ENCODE measurements at regions not wholly inside any gene's neighbourhood (a gene's known extent, or its start where the extent isn't known, plus 50 kb on each side); places are given as distances from the start of the nearest gene placed in this dataset.

DNA sequence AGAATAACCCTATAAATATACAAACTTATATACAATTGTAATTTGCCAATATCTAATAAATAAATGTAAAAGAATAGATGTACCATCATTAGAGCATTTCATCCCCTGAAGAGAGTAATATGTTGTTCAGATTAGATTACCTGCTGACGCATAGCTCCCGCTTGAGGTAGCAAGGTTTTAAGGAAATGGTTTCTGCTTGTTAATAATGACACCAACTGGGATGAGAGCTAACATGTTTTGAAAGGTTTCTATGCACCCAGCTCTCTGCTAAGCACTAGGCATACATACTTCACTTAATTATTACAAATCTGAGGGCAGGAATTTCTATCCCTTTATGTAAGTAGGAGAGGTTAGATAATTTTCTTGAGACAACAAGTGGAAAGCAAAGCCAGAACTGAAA lies 1003.3 kb upstream of the SORCS1 start:
- peaks cover 16% of the 10 kb centered on the region for H3K9me3 Mint-ChIP-seq
- H3K27ac Mint-ChIP-seq (ENCODE audit: low read depth), result no peak overlapping the region
- no peaks in the 10 kb centered on the region for H3K4me1 Mint-ChIP-seq
- H3K36me3 Mint-ChIP-seq (ENCODE audit: insufficient read depth), result no peaks in the 10 kb centered on the region
- H3K27me3 Mint-ChIP-seq, result no peaks in the 10 kb centered on the region
- ATAC-seq (replicated peaks; ENCODE audit: extremely low read depth, poor library complexity, severe bottlenecking) (no peak), DNase-seq (ENCODE audit: low spot score in 2 of 2) (no peak)
- no peak overlapping the region for H3K4me3 Mint-ChIP-seq

DNA sequence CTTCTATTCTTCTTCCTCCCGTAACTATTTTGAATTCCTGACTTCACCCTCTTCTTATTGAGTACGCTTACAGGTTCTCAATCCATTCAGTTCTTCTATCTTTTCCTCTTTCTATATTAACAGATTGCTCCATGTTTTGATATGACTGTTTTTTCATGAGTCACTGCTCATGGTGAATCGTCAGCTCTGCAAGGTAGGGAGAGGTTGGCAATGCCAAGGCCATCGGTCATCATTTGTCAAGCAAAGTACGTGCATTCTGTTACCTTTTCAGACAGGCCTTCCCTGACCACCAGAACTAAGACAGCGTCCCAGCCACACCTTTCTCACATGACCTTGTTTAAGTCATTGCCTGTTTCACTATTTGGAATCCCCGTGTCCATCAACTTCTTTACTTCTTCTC lies 1001.9 kb upstream of the SORCS1 start:
- DNase-seq (ENCODE audit: low spot score in 2 of 2) (no peak), ATAC-seq (replicated peaks; ENCODE audit: extremely low read depth, poor library complexity, severe bottlenecking) (no peak)
- Mint-ChIP-seq H3K36me3 (ENCODE audit: insufficient read depth) (no peaks in the 10 kb centered on the region), H3K4me1 (no peaks in the 10 kb centered on the region), H3K9me3 (peaks cover 21% of the 10 kb centered on the region), H3K27me3 (no peaks in the 10 kb centered on the region), H3K4me3 (no peak overlapping the region), H3K27ac (ENCODE audit: low read depth) (no peak overlapping the region)

DNA sequence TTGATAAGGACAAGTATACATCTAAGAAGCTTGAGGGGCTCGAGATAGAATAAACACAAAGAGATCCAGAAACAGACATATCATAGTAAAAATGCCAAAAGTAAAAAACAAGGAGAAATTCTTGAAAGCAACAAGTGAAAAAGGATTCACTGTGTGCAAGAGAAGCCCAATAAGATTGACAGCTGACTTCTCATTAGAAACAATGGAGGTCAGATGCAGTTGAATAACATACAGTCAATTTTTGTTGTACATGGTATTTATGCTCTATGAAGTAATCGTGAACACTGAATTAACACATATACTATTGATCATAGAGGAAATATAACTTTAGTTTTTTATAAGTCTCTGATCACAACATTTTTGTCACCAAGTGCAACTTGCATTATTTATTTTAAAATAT lies 982.8 kb upstream of the SORCS1 start:
- Mint-ChIP-seq H3K4me3 (no peak overlapping the region), H3K36me3 (ENCODE audit: insufficient read depth) (no peaks in the 10 kb centered on the region), H3K27ac (ENCODE audit: low read depth) (no peak overlapping the region), H3K9me3 (peaks cover 24% of the 10 kb centered on the region), H3K27me3 (no peaks in the 10 kb centered on the region), H3K4me1 (no peaks in the 10 kb centered on the region)
- DNase-seq (ENCODE audit: low spot score in 2 of 2), result no peak
- ATAC-seq (replicated peaks; ENCODE audit: extremely low read depth, poor library complexity, severe bottlenecking), result no peak

DNA sequence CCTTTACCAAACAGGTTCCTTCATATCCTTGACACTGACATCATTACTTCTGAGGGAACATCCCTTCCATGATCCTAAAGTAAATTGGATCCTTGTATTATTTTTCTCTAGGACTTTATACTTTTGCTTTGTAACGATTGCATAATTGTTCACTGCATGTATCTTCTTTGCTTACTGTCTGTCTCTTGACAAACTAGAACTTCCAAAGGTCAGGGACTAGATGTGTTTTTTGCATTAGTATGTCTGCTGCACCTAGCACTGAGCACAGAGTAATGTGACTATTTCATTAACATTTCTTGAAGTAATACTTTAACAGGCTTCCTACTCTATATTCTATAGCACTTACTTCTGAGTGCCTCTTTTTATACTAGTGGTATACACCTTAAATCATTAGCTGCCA lies 976.6 kb upstream of the SORCS1 start:
- ATAC-seq (replicated peaks; ENCODE audit: extremely low read depth, poor library complexity, severe bottlenecking) (no peak), DNase-seq (ENCODE audit: low spot score in 2 of 2) (no peak)
- no peaks in the 10 kb centered on the region for H3K4me1 Mint-ChIP-seq
- no peaks in the 10 kb centered on the region for H3K27me3 Mint-ChIP-seq
- H3K4me3 Mint-ChIP-seq, result no peak overlapping the region
- H3K9me3 Mint-ChIP-seq, result peaks cover 13% of the 10 kb centered on the region
- no peak overlapping the region for H3K27ac Mint-ChIP-seq (ENCODE audit: low read depth)
- no peaks in the 10 kb centered on the region for H3K36me3 Mint-ChIP-seq (ENCODE audit: insufficient read depth)

DNA sequence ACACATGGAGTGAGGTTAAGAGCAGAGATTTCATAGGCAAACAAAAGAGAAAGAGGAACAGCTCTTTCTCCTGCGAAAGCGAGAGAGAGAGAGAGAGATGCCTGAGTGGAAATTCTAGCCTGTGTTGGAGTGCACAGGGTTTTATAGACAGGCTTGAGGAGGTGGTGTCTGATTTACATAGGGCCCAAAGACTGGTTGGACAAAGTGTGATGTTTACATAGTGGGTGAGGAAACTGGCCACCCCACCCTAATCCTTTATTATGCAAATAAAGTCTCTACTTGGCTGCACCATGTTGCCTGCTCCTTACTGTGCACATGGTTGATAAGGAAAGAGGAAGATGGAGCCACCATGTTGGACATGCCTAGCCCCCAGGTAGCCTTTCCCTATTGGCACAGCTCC lies 967.8 kb upstream of the SORCS1 start:
- Mint-ChIP-seq H3K9me3 (peaks cover 18% of the 10 kb centered on the region), H3K27ac (ENCODE audit: low read depth) (no peak overlapping the region), H3K27me3 (no peaks in the 10 kb centered on the region), H3K4me1 (no peaks in the 10 kb centered on the region), H3K4me3 (no peak overlapping the region), H3K36me3 (ENCODE audit: insufficient read depth) (no peaks in the 10 kb centered on the region)
- ATAC-seq (replicated peaks; ENCODE audit: extremely low read depth, poor library complexity, severe bottlenecking) (no peak), DNase-seq (ENCODE audit: low spot score in 2 of 2) (no peak)

DNA sequence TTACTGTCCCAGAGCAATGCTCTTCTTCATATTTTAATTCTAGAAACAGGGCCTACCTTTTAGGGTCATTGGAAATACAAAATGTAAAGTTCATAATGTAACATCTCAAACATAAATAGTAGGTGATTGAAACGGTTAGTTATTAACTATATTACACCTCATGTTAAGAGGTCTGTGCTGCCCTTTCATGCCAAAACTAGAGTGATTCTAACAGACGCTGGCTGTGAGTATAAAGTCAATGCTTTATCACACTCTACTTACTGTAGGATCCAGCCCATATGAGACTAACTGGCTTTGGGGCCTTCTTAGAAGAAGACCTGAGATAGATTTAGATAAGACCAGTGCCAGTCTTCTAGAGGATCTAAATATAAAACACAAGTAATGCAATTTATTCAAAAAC lies 966.1 kb upstream of the SORCS1 start:
- ATAC-seq (replicated peaks; ENCODE audit: extremely low read depth, poor library complexity, severe bottlenecking) (no peak), DNase-seq (ENCODE audit: low spot score in 2 of 2) (no peak)
- Mint-ChIP-seq H3K4me3 (no peak overlapping the region), H3K4me1 (no peaks in the 10 kb centered on the region), H3K27me3 (no peaks in the 10 kb centered on the region), H3K36me3 (ENCODE audit: insufficient read depth) (no peaks in the 10 kb centered on the region), H3K9me3 (peaks cover 21% of the 10 kb centered on the region), H3K27ac (ENCODE audit: low read depth) (no peak overlapping the region)

DNA sequence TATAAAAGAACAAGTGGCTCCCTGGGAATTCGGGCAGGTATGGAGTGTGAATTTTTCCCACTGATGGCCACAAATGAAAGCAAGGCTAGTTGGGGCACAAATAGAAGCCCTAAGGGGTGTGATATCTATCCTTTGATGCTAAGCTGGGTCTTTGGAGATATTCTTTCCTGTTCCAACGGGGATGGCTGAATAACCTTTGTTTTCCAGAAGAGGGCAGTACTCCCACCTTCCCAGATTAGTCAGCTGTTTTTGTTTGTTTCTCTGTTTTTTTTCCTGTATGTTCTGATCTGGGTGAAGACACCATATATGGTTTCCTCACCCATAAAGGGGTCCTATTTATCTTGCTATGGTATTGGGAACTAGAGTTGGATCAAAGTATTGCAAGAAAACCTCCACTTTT lies 947.7 kb upstream of the SORCS1 start:
- no peak overlapping the region for H3K4me3 Mint-ChIP-seq
- no peaks in the 10 kb centered on the region for H3K27me3 Mint-ChIP-seq
- H3K9me3 Mint-ChIP-seq, result peaks cover 27% of the 10 kb centered on the region
- H3K4me1 Mint-ChIP-seq, result no peaks in the 10 kb centered on the region
- ATAC-seq (replicated peaks; ENCODE audit: extremely low read depth, poor library complexity, severe bottlenecking) (no peak), DNase-seq (ENCODE audit: low spot score in 2 of 2) (no peak)
- H3K36me3 Mint-ChIP-seq (ENCODE audit: insufficient read depth), result no peaks in the 10 kb centered on the region
- no peak overlapping the region for H3K27ac Mint-ChIP-seq (ENCODE audit: low read depth)

DNA sequence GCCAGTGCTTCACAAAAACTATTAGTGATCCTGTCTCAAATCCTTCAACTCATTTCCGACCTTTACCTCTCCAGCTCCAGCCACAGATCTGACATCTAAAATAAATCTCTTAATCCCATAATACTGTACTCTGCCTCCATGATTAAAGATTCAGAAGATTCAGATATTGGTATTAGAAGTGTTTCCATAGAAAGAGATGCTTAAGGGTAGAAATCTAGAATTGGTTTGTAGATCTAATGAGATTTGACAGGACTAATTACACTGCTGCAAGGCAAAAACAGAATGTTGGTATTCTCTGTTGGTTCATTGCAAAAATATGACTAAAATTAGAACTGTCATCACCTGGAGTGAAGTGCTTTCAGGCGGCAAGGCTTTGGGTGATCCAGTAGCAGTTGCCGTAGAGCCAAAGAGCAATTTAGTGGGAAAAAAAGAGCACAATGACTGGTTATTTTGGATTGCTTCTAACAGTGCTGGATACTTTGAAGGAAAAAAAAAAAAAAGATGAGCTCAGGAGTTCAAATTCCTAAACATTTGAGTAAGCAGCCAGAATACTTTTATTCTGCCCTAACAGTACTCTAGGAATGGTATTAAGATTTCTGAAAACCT lies 940.1 kb upstream of the SORCS1 start:
- no peak for DNase-seq (ENCODE audit: low spot score in 2 of 2)
- no peak for ATAC-seq (replicated peaks; ENCODE audit: extremely low read depth, poor library complexity, severe bottlenecking)
- Mint-ChIP-seq H3K4me3 (no peak overlapping the region), H3K27ac (ENCODE audit: low read depth) (no peak overlapping the region), H3K36me3 (ENCODE audit: insufficient read depth) (no peaks in the 10 kb centered on the region), H3K4me1 (no peaks in the 10 kb centered on the region), H3K9me3 (peaks cover 38% of the 10 kb centered on the region), H3K27me3 (no peaks in the 10 kb centered on the region)

DNA sequence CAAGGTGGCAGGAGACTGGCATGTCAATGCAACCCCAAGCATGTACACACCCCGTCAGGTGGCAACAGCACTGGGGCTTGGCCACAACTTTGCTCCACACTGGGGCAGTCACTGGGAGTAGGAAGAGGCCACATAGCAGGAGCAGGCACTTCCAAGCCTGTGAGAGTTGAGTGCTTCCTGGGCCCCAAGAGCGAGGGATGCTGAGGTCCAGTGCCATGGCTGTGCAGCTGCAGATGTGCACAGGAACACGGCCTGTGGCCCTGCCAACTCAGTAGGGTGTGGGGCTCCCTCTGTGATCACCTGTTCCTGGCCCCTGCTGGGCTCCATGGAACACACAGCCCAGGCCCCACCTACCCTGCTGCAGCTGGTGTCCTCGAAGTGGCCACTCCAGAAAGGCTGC lies 932.8 kb upstream of the SORCS1 start:
- DNase-seq (ENCODE audit: low spot score in 2 of 2) (no peak), ATAC-seq (replicated peaks; ENCODE audit: extremely low read depth, poor library complexity, severe bottlenecking) (no peak)
- Mint-ChIP-seq H3K4me1 (no peaks in the 10 kb centered on the region), H3K27ac (ENCODE audit: low read depth) (no peak overlapping the region), H3K9me3 (peaks cover 15% of the 10 kb centered on the region), H3K36me3 (ENCODE audit: insufficient read depth) (no peaks in the 10 kb centered on the region), H3K4me3 (no peak overlapping the region), H3K27me3 (no peaks in the 10 kb centered on the region)

DNA sequence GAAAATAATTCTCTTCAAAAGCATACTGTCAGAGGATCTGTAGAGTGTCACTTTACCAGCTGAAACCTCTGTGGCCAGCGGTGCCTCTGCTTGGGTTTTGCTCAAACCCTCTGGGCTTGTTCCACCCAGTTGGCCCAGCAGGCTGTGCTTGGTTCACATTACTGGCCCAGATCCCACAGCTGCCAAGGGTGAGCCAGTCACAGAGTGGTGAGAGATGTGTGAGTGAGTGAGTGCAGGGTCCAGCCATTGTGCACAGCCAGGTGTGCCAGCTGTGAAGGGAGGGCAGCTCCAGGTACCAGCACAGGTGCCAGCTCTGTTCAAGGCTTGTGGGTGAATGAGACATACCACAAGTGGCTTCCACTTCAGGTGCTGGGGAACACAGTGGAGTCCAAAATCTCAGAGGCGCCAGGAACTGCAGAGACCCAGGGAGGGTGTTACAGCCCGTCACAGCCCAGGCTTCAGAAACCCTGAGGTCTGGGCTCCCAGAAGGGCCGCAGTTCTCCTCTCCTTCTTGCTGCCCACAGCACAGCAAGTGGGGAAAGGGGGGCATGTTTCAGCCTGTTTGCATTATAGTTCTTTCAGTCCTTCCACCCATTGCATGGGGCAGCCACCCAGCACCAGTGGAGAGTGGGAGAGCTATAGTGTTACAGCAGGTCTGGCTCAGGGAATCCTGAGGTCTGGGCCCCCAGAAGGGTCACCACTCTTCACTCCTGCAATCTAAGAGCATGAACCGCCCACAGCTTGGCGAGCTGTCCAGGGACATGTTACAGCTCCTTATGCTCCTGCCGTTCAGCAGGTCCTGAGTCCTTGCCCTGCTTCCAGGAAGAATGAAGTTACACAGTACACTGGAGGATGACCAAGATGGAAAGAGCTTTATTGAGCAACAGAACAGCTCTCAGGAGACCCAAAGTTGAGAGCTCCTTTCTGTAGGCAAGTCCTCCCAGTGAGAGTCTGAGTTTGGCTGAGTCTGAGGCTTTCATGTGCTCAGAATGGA lies 931.7 kb upstream of the SORCS1 start:
- H3K4me1 Mint-ChIP-seq, result no peaks in the 10 kb centered on the region
- H3K36me3 Mint-ChIP-seq (ENCODE audit: insufficient read depth), result no peaks in the 10 kb centered on the region
- H3K4me3 Mint-ChIP-seq, result no peak overlapping the region
- DNase-seq (ENCODE audit: low spot score in 2 of 2) (no peak), ATAC-seq (replicated peaks; ENCODE audit: extremely low read depth, poor library complexity, severe bottlenecking) (no peak)
- peaks cover 15% of the 10 kb centered on the region for H3K9me3 Mint-ChIP-seq
- no peak overlapping the region for H3K27ac Mint-ChIP-seq (ENCODE audit: low read depth)
- H3K27me3 Mint-ChIP-seq, result no peaks in the 10 kb centered on the region

DNA sequence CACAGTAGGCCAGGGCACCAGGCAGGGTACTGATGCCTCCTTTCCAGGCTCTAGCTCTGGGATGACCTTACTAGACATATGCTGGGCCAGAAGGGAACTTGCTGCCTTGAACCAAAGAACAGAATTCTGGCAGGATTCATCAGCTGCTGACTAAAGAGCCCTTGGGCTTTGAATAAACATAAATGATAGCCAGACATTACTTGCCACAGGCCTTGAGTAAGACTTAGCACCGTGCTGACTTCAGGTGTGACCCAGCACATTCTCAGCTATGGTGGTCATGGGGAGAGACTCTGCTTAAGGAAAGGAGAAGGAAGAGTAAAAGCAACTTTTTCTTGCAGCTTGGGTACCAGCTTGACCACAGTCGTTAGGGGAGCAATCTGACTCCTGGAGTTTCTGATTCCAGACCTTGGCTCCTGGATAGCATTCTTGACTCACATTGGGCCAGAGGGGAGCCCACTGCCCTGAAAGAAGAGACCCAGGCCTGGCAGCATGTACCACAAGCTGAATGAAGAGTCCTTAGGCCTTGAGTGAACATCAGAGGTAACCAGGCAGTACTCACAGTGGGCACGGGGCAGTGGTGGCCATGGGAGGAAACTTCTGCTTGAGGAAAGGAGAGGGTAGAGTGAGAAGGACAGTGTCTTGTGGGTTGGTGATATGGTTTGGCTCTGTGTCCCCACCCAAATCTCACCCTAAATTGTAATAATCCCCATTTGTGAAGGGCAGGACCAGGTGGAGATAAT lies 926.1 kb upstream of the SORCS1 start:
- no peak overlapping the region for H3K27ac Mint-ChIP-seq (ENCODE audit: low read depth)
- peaks cover 13% of the 10 kb centered on the region for H3K9me3 Mint-ChIP-seq
- DNase-seq (ENCODE audit: low spot score in 2 of 2), result no peak
- no peaks in the 10 kb centered on the region for H3K36me3 Mint-ChIP-seq (ENCODE audit: insufficient read depth)
- no peak for ATAC-seq (replicated peaks; ENCODE audit: extremely low read depth, poor library complexity, severe bottlenecking)
- no peaks in the 10 kb centered on the region for H3K4me1 Mint-ChIP-seq
- no peaks in the 10 kb centered on the region for H3K27me3 Mint-ChIP-seq
- no peak overlapping the region for H3K4me3 Mint-ChIP-seq

DNA sequence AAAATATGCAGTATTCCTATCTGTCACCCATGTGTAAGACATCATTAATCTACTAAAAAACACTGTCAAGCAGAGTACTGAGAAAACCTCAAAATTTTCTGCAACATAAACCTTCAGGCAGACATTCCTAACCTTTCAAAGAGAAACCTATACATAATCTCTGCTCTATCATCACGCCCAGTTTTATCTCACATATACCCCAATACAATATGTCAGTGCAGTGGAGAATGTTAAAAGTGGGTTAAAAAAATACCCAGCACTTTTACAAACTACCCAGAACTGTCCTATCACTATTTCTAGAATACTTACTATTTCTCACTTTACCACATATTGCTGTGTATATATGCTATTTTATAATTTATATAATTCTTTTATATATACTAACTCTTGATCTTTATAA lies 922.0 kb upstream of the SORCS1 start:
- ATAC-seq (replicated peaks; ENCODE audit: extremely low read depth, poor library complexity, severe bottlenecking) (no peak), DNase-seq (ENCODE audit: low spot score in 2 of 2) (no peak)
- no peak overlapping the region for H3K27ac Mint-ChIP-seq (ENCODE audit: low read depth)
- H3K36me3 Mint-ChIP-seq (ENCODE audit: insufficient read depth), result peaks cover 2% of the 10 kb centered on the region
- no peaks in the 10 kb centered on the region for H3K27me3 Mint-ChIP-seq
- no peak overlapping the region for H3K4me3 Mint-ChIP-seq
- no peaks in the 10 kb centered on the region for H3K4me1 Mint-ChIP-seq
- peaks cover 15% of the 10 kb centered on the region for H3K9me3 Mint-ChIP-seq

DNA sequence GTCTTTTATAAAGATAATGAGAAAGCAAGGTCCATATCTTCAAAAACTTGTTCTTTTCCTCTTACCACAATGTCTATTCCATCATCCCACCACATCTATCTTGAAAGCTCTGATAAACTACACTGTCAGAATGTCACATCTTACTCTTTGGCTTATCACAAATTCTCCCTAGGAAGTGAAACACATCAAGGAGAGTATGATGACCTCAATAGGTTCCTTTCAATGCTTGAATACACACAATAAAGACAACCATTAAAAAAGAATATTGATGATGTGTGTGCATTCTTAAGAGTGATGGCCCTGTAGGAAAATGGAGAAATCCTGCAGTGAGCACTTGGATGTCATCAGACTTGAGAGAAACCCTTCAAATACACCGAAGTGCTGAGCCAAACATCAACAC lies 918.1 kb upstream of the SORCS1 start:
- DNase-seq (ENCODE audit: low spot score in 2 of 2), result no peak
- Mint-ChIP-seq H3K36me3 (ENCODE audit: insufficient read depth) (peaks cover 2% of the 10 kb centered on the region), H3K27ac (ENCODE audit: low read depth) (no peak overlapping the region), H3K4me3 (no peak overlapping the region), H3K4me1 (no peaks in the 10 kb centered on the region), H3K27me3 (no peaks in the 10 kb centered on the region), H3K9me3 (peaks cover 14% of the 10 kb centered on the region)
- no peak for ATAC-seq (replicated peaks; ENCODE audit: extremely low read depth, poor library complexity, severe bottlenecking)

All from central memory CD8-positive, alpha-beta T cell (primary cell).